Stimulated activated CD4-positive, alpha-beta T cell treated with anti-CD3 and anti-CD28 coated beads, Interleukin-2, amount 100 ng/mL, for 48 hours (primary cell): ENCODE measurements at regions not wholly inside any gene's neighbourhood (a gene's known extent, or its start where the extent isn't known, plus 50 kb on each side); places are given as distances from the start of the nearest gene placed in this dataset.

Experiments used
- DNase-seq, 2 donors: peaks; one replicate each; pipeline ENCODE4 v3.0.0-alpha.2; 2020

GRCh38 chr15:85890620-85890980 lies 95.9 kb upstream of the KLHL25 start:
- DNase-seq = no peak

GRCh38 chr15:85891470-85891869 lies 96.7 kb upstream of the KLHL25 start:
- no peak for DNase-seq

- no peak for DNase-seq
Observed at GRCh38 chr15:85892232-85892631, 97.5 kb upstream of the KLHL25 start.

- DNase-seq = no peak
Observed at GRCh38 chr15:85897207-85897894, 102.6 kb upstream of the KLHL25 start.

- no peak for DNase-seq
Observed at GRCh38 chr15:85897895-85898717, 103.4 kb upstream of the KLHL25 start.

GRCh38 chr15:85899927-85900326 lies 105.2 kb upstream of the KLHL25 start:
- DNase-seq = no peak

GRCh38 chr15:85905751-85906450 lies 111.2 kb upstream of the KLHL25 start:
- DNase-seq = no peak

- no peak for DNase-seq
Observed at GRCh38 chr15:85906640-85907039, 111.9 kb upstream of the KLHL25 start.

- no peak for DNase-seq
Observed at GRCh38 chr15:85910834-85911233, 116.1 kb upstream of the KLHL25 start.

- DNase-seq = no peak
Observed at GRCh38 chr15:85913461-85913860, 118.7 kb upstream of the KLHL25 start.

GRCh38 chr15:85920956-85921355 lies 126.2 kb upstream of the KLHL25 start:
- no peak for DNase-seq

- no peak for DNase-seq
Observed at GRCh38 chr15:85924088-85924487, 129.4 kb upstream of the KLHL25 start.

- DNase-seq = no peak
Observed at GRCh38 chr15:85925649-85926237, 131.0 kb upstream of the KLHL25 start.

- DNase-seq = no peak
Observed at GRCh38 chr15:85926834-85927233, 132.1 kb upstream of the KLHL25 start.

- no peak for DNase-seq
Observed at GRCh38 chr15:85927931-85928537, 133.3 kb upstream of the KLHL25 start.

- DNase-seq = no peak
Observed at GRCh38 chr15:85929786-85930185, 135.1 kb upstream of the KLHL25 start.

- DNase-seq = no peak
Observed at GRCh38 chr15:85932391-85932790, 137.7 kb upstream of the KLHL25 start.

- DNase-seq = no peak
Observed at GRCh38 chr15:85934691-85935090, 140.0 kb upstream of the KLHL25 start.

GRCh38 chr15:85935182-85935581 lies 140.5 kb upstream of the KLHL25 start:
- DNase-seq = no peak

- no peak for DNase-seq
Observed at GRCh38 chr15:85937661-85938060, 142.0 kb upstream of the AGBL1 start.

- no peak for DNase-seq
Observed at GRCh38 chr15:85941186-85941855, 138.3 kb upstream of the AGBL1 start.

- DNase-seq = no peak
Observed at GRCh38 chr15:85942632-85943031, 137.0 kb upstream of the AGBL1 start.
